ENCODE measurements at regions not wholly inside any gene's neighbourhood (a gene's known extent, or its start where the extent isn't known, plus 50 kb on each side); places are given as distances from the start of the nearest gene placed in this dataset.

DNA sequence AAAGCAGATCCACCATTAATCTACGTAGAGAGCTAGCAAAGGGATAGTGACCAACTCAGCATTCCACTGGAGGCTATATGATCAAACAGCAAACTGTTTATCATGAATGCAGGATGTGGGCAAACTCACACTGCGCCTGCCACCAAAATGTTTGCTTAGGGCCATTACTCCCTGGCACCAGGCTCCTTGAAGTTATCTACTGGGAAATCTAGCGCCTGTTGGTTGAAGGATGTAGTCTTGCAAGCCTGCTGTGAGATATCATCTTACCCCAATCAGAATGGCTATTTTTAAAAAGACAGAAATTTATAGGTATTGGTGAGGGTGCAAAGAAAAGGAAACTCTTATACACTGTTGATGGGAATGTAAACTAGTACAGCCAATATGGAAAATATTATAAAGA lies 332.5 kb upstream of the RPS23 start:
- Histone ChIP-seq H3K4me3 (ENCODE audit: low read length) (no peak overlapping the region), H3K9me3 (ENCODE audit: control insufficient read depth in 2 of 3, low read length in 3 of 3) (no peaks in the 10 kb centered on the region), H3K27ac (ENCODE audit: low read depth, low read length) (no peak overlapping the region), H3K27me3 (ENCODE audit: control insufficient read depth in 2 of 2, insufficient read depth in 2 of 2, low read length in 2 of 2) (no peaks in the 10 kb centered on the region), H3K4me1 (ENCODE audit: control insufficient read depth in 2 of 2, insufficient read depth in 2 of 2, low read length in 2 of 2) (no peaks in the 10 kb centered on the region), H3K36me3 (ENCODE audit: control insufficient read depth in 2 of 3, insufficient read depth in 3 of 3, low read length in 3 of 3) (no peaks in the 10 kb centered on the region)
- intact Hi-C loops (cut with micrococcal nuclease) = no loop called here
- Mint-ChIP-seq H3K36me3 (peaks cover 0 to 3% (median 0%) of the 10 kb centered on the region in 5 donors), H3K4me3 (no peak overlapping the region), H3K4me1 (peaks cover 0 to 8% (median 0%) of the 10 kb centered on the region in 7 donors), H3K27me3 (peaks cover 0 to 21% (median 10%) of the 10 kb centered on the region in 5 donors), H3K9me3 (peaks cover 0 to 46% (median 8%) of the 10 kb centered on the region in 11 donors), H3K27ac (no peak overlapping the region)
- ChIA-PET POLR2A (no interaction called here), CTCF (no interaction called here)
- no peak for ATAC-seq
- no peak for DNase-seq

DNA sequence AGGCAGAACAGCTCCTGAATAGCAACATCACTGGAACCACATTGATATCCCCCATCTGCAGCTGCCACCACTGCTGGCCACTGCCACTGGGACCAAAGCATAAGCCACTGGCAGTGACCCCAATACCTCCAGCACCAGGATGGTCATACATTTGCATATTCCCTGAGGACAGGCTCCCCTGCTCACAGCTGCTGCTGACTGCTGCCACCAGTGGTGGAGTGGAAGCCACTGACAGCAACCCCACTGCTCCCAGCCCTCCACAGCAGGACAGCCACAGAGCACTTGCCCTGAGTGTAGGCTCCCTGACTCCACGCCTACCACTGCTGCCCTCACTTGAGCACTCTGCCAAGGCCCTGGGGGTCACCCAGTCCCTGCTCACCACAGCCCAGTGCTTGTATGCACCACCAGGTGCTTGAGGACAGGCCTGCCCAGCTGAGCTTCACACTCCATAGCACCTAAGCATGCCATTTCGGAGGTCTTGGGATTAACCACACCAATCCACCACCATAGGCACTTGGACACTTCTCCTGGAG lies 327.4 kb upstream of the RPS23 start:
- H3K4me3 Mint-ChIP-seq = no peak overlapping the region
- no peak overlapping the region for H3K27ac ChIP-seq (ENCODE audit: low read depth, low read length)
- H3K36me3 Mint-ChIP-seq = peaks cover 0 to 3% (median 0%) of the 10 kb centered on the region in 5 donors
- no peaks in the 10 kb centered on the region for H3K4me1 ChIP-seq (ENCODE audit: control insufficient read depth in 2 of 2, insufficient read depth in 2 of 2, low read length in 2 of 2)
- H3K9me3 Mint-ChIP-seq = peaks cover 0 to 37% (median 6%) of the 10 kb centered on the region in 11 donors
- no peaks in the 10 kb centered on the region for H3K36me3 ChIP-seq (ENCODE audit: control insufficient read depth in 2 of 3, insufficient read depth in 3 of 3, low read length in 3 of 3)
- POLR2A ChIA-PET = no interaction called here
- intact Hi-C loops (cut with micrococcal nuclease) = no loop called here
- CTCF ChIA-PET = no interaction called here
- no peaks in the 10 kb centered on the region for H3K9me3 ChIP-seq (ENCODE audit: control insufficient read depth in 2 of 3, low read length in 3 of 3)
- no peak overlapping the region for H3K27ac Mint-ChIP-seq
- peaks cover 0 to 8% (median 0%) of the 10 kb centered on the region in 7 donors for H3K4me1 Mint-ChIP-seq
- no peak for ATAC-seq
- DNase-seq = no peak
- no peak overlapping the region for H3K4me3 ChIP-seq (ENCODE audit: low read length)
- H3K27me3 Mint-ChIP-seq = peaks cover 11 to 39% (median 20%) of the 10 kb centered on the region in 5 donors
- no peaks in the 10 kb centered on the region for H3K27me3 ChIP-seq (ENCODE audit: control insufficient read depth in 2 of 2, insufficient read depth in 2 of 2, low read length in 2 of 2)

DNA sequence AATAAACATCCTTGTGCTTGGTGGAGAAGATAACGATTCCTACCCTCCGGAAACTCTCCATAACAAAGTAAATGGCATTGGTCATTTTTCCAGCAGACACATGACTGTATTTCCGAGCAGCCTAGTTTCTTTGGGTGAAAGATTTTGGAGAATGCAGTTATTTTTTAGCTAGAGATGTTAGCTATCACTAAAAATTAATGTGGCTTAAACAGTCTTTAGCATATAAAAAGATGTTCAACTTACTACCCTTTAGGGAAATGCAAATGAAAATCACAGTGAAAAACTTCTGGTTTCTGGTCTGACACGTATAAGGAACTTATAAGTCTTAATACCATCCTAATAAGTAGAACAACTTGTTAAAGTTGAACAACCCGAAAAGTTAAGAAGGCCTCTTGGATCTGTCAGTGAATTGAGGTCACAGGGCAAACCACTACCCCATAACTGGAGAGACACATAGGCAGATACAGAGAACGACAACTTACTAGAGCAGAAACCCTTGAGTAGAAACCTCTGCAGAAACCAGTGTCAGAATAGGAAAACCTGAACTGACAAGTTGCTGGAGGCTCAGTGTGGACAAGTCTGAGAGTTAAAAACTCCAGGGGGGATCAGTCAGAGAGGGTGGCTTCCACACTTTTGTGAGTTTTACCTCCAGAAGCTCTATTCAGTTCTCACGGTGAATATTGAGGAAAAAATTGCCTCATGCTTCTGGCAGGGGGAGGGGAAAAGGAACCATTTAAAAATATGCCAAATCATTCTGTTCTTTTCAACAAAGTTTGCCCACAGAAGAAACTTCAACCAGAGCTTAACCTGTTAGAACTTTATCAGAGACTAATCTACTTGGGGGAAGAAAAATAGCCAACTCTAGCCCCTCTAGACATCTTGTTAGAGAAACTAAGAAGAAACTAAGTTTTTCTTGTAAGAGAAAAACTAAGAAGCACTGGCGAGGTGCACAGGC lies 325.2 kb upstream of the RPS23 start:
- H3K27ac Mint-ChIP-seq = no peak overlapping the region
- no peaks in the 10 kb centered on the region for H3K9me3 ChIP-seq (ENCODE audit: control insufficient read depth in 2 of 3, low read length in 3 of 3)
- H3K36me3 ChIP-seq (ENCODE audit: control insufficient read depth in 2 of 3, insufficient read depth in 3 of 3, low read length in 3 of 3) = no peaks in the 10 kb centered on the region
- ChIA-PET POLR2A (no interaction called here), CTCF (interaction anchor here (0.6 kb wide), 1 partner anchor 866 kb away, joined by 3 read pairs; no protein-coding TSS in a partner anchor)
- H3K27me3 Mint-ChIP-seq = peaks cover 11 to 32% (median 16%) of the 10 kb centered on the region in 5 donors
- H3K27ac ChIP-seq (ENCODE audit: low read depth, low read length) = no peak overlapping the region
- H3K4me1 ChIP-seq (ENCODE audit: control insufficient read depth in 2 of 2, insufficient read depth in 2 of 2, low read length in 2 of 2) = no peaks in the 10 kb centered on the region
- peaks cover 0 to 3% (median 0%) of the 10 kb centered on the region in 5 donors for H3K36me3 Mint-ChIP-seq
- H3K9me3 Mint-ChIP-seq = peaks cover 0 to 20% (median 5%) of the 10 kb centered on the region in 11 donors
- H3K4me1 Mint-ChIP-seq = peaks cover 0 to 8% (median 0%) of the 10 kb centered on the region in 7 donors
- no peak overlapping the region for H3K4me3 ChIP-seq (ENCODE audit: low read length)
- ATAC-seq = no peak
- H3K4me3 Mint-ChIP-seq = no peak overlapping the region
- intact Hi-C loops (cut with micrococcal nuclease) = no loop called here
- no peaks in the 10 kb centered on the region for H3K27me3 ChIP-seq (ENCODE audit: control insufficient read depth in 2 of 2, insufficient read depth in 2 of 2, low read length in 2 of 2)
- DNase-seq = no peak

DNA sequence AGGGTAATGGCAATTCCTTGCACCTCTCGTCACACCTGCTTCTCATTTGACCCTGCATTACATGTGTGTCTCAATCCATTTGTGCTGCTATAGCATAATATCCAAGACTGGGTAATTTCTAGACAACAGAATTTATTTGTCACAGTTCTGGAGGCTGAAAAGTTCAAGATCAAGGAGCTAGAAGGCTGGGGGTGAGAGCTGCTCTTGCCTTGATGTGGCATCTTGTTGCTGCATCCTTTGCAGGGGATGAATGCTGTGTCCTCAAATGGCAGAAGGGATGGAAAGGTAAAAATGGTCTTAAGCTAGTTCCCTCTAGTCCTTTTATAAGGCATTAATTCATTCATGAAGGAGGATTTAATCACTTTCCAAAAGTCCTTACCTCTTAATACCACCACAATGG lies 323.7 kb upstream of the RPS23 start:
- ATAC-seq = no peak
- no peak overlapping the region for H3K27ac ChIP-seq (ENCODE audit: low read depth, low read length)
- intact Hi-C loops (cut with micrococcal nuclease) = no loop called here
- no peaks in the 10 kb centered on the region for H3K36me3 ChIP-seq (ENCODE audit: control insufficient read depth in 2 of 3, insufficient read depth in 3 of 3, low read length in 3 of 3)
- no peak overlapping the region for H3K4me3 ChIP-seq (ENCODE audit: low read length)
- no peaks in the 10 kb centered on the region for H3K4me1 Mint-ChIP-seq
- no peak overlapping the region for H3K27ac Mint-ChIP-seq
- H3K9me3 ChIP-seq (ENCODE audit: control insufficient read depth in 2 of 3, low read length in 3 of 3) = no peaks in the 10 kb centered on the region
- POLR2A ChIA-PET = no interaction called here
- peaks cover 11 to 31% (median 20%) of the 10 kb centered on the region in 5 donors for H3K27me3 Mint-ChIP-seq
- CTCF ChIA-PET = no interaction called here
- no peaks in the 10 kb centered on the region for H3K4me1 ChIP-seq (ENCODE audit: control insufficient read depth in 2 of 2, insufficient read depth in 2 of 2, low read length in 2 of 2)
- H3K4me3 Mint-ChIP-seq = no peak overlapping the region
- H3K36me3 Mint-ChIP-seq = peaks cover 0 to 3% (median 0%) of the 10 kb centered on the region in 5 donors
- H3K27me3 ChIP-seq (ENCODE audit: control insufficient read depth in 2 of 2, insufficient read depth in 2 of 2, low read length in 2 of 2) = no peaks in the 10 kb centered on the region
- no peak for DNase-seq
- peaks cover 0 to 7% (median 4%) of the 10 kb centered on the region in 11 donors for H3K9me3 Mint-ChIP-seq

DNA sequence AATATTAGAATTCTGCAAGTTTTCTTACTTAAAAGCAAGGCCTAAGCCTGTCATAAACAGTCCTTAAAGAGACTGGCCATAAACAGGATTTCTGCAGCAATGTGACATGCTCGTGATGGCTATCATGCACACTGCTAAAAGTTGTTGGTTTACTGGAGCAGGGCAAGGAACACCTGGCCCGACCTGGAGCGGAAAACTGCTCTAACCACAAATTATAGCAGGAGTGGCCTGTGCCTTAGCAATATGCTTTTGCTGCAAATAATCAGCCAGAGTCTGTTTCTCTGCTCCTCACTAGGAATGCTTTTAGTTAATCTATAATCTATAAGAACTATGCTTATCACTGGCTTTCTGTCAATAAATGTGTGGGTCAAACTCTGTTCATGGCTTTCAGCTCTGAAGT lies 322.9 kb upstream of the RPS23 start:
- DNase-seq (no peak), ATAC-seq (no peak)
- Mint-ChIP-seq H3K9me3 (peaks cover 0 to 2% (median 1%) of the 10 kb centered on the region in 11 donors), H3K4me1 (no peaks in the 10 kb centered on the region), H3K27me3 (peaks cover 11 to 27% (median 18%) of the 10 kb centered on the region in 5 donors), H3K36me3 (peaks cover 0 to under 1% (median 0%) of the 10 kb centered on the region in 5 donors), H3K4me3 (no peak overlapping the region), H3K27ac (no peak overlapping the region)
- Histone ChIP-seq H3K9me3 (ENCODE audit: control insufficient read depth in 2 of 3, low read length in 3 of 3) (no peaks in the 10 kb centered on the region), H3K27me3 (ENCODE audit: control insufficient read depth in 2 of 2, insufficient read depth in 2 of 2, low read length in 2 of 2) (no peaks in the 10 kb centered on the region), H3K4me1 (ENCODE audit: control insufficient read depth in 2 of 2, insufficient read depth in 2 of 2, low read length in 2 of 2) (no peaks in the 10 kb centered on the region), H3K4me3 (ENCODE audit: low read length) (no peak overlapping the region), H3K36me3 (ENCODE audit: control insufficient read depth in 2 of 3, insufficient read depth in 3 of 3, low read length in 3 of 3) (no peaks in the 10 kb centered on the region), H3K27ac (ENCODE audit: low read depth, low read length) (no peak overlapping the region)
- CTCF ChIA-PET = no interaction called here
- POLR2A ChIA-PET = no interaction called here
- intact Hi-C loops (cut with micrococcal nuclease) = no loop called here

DNA sequence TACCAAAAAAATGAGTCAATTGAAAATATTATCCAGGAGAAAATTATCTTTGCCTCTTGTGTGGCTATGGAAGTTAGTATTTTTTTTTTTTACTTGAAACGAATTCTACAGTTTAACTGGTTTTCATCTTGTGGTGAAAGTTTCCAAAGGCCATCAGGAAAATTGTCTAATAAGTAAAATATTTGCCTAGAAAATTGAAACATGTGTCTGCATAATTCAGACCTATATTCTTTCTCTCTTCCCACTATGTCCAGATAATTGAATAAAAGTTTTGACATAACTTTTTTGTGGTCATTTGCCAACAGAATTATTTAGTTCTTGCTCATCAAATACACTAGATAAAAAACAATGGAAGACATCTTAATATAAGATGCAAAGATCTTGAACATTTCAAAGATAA lies 321.5 kb upstream of the RPS23 start:
- no peaks in the 10 kb centered on the region for H3K4me1 Mint-ChIP-seq
- no peaks in the 10 kb centered on the region for H3K9me3 Mint-ChIP-seq
- H3K36me3 Mint-ChIP-seq = no peaks in the 10 kb centered on the region
- DNase-seq (no peak), ATAC-seq (no peak)
- ChIA-PET CTCF (no interaction called here), POLR2A (no interaction called here)
- H3K27ac Mint-ChIP-seq = no peak overlapping the region
- Histone ChIP-seq H3K4me1 (ENCODE audit: control insufficient read depth in 2 of 2, insufficient read depth in 2 of 2, low read length in 2 of 2) (no peaks in the 10 kb centered on the region), H3K27me3 (ENCODE audit: control insufficient read depth in 2 of 2, insufficient read depth in 2 of 2, low read length in 2 of 2) (no peaks in the 10 kb centered on the region), H3K4me3 (ENCODE audit: low read length) (no peak overlapping the region), H3K9me3 (ENCODE audit: control insufficient read depth in 2 of 3, low read length in 3 of 3) (no peaks in the 10 kb centered on the region), H3K36me3 (ENCODE audit: control insufficient read depth in 2 of 3, insufficient read depth in 3 of 3, low read length in 3 of 3) (no peaks in the 10 kb centered on the region), H3K27ac (ENCODE audit: low read depth, low read length) (no peak overlapping the region)
- intact Hi-C loops (cut with micrococcal nuclease) = no loop called here
- peaks cover 18 to 34% (median 21%) of the 10 kb centered on the region in 5 donors for H3K27me3 Mint-ChIP-seq
- no peak overlapping the region for H3K4me3 Mint-ChIP-seq
